GM10266 (cell line): ENCODE measurements at regions not wholly inside any gene's neighbourhood (a gene's known extent, or its start where the extent isn't known, plus 50 kb on each side); places are given as distances from the start of the nearest gene placed in this dataset.
A peak's percentile ranks its signal among the peaks of the same experiment; 100 is the strongest.
"Not testable (repeated sequence)": the region's sequence is repeated elsewhere in the genome, so short reads cannot be mapped to it uniquely, and the experiment has no call there.

ENCODE experiments used
- DNase-seq: peaks from one replicate; pipeline ENCODE4 v3.0.0; 2012; ENCODE audit errors: extremely low spot score
- CTCF ChIP-seq: IDR thresholded peaks from 2 replicates; pipeline ENCODE4 v1.5.1; 2012; ENCODE audit warnings: mild to moderate bottlenecking, low read depth; ENCODE audit not compliant: control insufficient read depth, insufficient read depth; ENCODE audit errors: missing control alignments

DNA sequence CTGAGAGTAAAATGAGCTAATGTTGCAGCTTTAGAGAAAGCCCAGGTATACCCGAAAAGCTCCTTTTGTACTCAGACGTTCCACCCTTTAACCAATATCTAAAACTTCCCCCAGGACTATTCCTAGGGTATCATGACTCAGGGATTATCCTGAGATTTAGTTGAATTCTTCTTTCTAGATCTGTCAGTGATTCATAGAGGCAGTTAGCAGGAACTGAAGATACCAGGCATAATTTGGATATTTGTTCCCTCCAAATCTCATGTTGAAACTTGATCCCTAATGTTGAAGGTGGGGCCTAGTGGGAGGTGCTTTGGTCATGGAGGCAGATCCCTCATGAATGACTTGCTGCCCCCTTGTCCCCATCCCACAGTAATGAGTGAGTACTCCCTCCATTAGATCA lies 161.2 kb upstream of the LRP1B start:
- TF ChIP-seq CTCF = no peak
- no peak for DNase-seq

DNA sequence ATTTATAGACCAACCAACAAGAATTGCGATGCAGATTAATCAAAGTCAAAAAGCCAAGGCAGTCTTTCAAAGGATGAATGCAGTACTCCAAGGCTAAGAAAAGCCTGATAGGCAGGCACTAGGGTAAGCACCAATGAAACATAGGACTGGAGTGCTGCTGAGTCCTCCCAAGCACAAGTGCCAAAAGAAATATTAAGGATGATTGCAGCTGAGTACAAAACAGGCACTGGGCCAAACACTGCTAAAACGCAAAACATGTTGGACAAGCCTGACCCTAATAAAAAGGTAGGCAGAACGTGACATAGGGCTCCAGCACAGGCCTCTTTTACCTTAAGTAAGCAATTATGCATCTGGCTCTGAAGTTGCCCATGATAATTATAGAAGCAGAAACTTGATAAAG lies 160.1 kb upstream of the LRP1B start:
- no peak for TF ChIP-seq CTCF
- no peak for DNase-seq

- peak; percentile 8 for DNase-seq
- peak; percentile 46 for TF ChIP-seq CTCF
Observed at GRCh38 chr2:142286618-142287017, 155.8 kb upstream of the LRP1B start.

GRCh38 chr2:142285480-142285879 lies 154.7 kb upstream of the LRP1B start:
- no peak for DNase-seq
- TF ChIP-seq CTCF = no peak

- DNase-seq = not testable (repeated sequence)
Observed at GRCh38 chr2:142284336-142284735, 153.5 kb upstream of the LRP1B start.

- DNase-seq = no peak
- TF ChIP-seq CTCF = no peak
Observed at GRCh38 chr2:142280831-142281230, 150.0 kb upstream of the LRP1B start.

- DNase-seq = no peak
- no peak for TF ChIP-seq CTCF
Observed at GRCh38 chr2:142270990-142271389, 140.2 kb upstream of the LRP1B start.

GRCh38 chr2:142270291-142270690 lies 139.5 kb upstream of the LRP1B start:
- TF ChIP-seq CTCF = no peak
- no peak for DNase-seq
